Ishikawa (cell line): ENCODE measurements at regions not wholly inside any gene's neighbourhood (a gene's known extent, or its start where the extent isn't known, plus 50 kb on each side); places are given as distances from the start of the nearest gene placed in this dataset.

ENCODE experiments used
- CEBPB ChIP-seq: IDR thresholded peaks from 2 replicates; pipeline ENCODE4 v1.6.1; 2012
- CREB1 ChIP-seq: IDR thresholded peaks from 2 replicates; pipeline ENCODE4 v1.6.1; 2012; ENCODE audit warnings: low read depth
- EP300 ChIP-seq: IDR thresholded peaks from 2 replicates; pipeline ENCODE4 v1.6.1; 2012; ENCODE audit warnings: borderline replicate concordance
- FOXM1 ChIP-seq: IDR thresholded peaks from 2 replicates; pipeline ENCODE4 v1.6.1; 2012; ENCODE audit warnings: low read depth, borderline replicate concordance
- MAX ChIP-seq: IDR thresholded peaks from 2 replicates; pipeline ENCODE4 v1.6.1; 2012
- NFIC ChIP-seq: IDR thresholded peaks from 2 replicates; pipeline ENCODE4 v1.6.1; 2012
- RAD21 ChIP-seq: IDR thresholded peaks from 2 replicates; pipeline ENCODE4 v1.6.1; 2012; ENCODE audit warnings: low read depth
- TAF1 ChIP-seq: IDR thresholded peaks from 2 replicates; pipeline ENCODE4 v1.6.1; 2012; ENCODE audit warnings: low read depth, mild to moderate bottlenecking
- TCF12 ChIP-seq: IDR thresholded peaks from 2 replicates; pipeline ENCODE4 v1.6.1; 2012; ENCODE audit warnings: low read depth
- YY1 ChIP-seq: IDR thresholded peaks from 2 replicates; pipeline ENCODE4 v1.6.1; 2012; ENCODE audit warnings: low read depth
- TF ChIP-seq, protein P1 (sequence below): IDR thresholded peaks from 2 replicates; pipeline ENCODE4 v1.6.1; 2012
- TF ChIP-seq, protein P2 (sequence below): IDR thresholded peaks from 2 replicates; pipeline ENCODE4 v1.6.1; 2012; ENCODE audit warnings: low read depth, mild to moderate bottlenecking

GRCh38 chrX:136936183-136936549, 55.6 kb upstream of the RBMX start:
- TF ChIP-seq TAF1 (no peak), TCF12 (no peak), YY1 (no peak), EP300 (no peak), CREB1 (no peak), RAD21 (no peak), MAX (no peak), NFIC (no peak), CEBPB (no peak), FOXM1 (no peak)
- TF ChIP-seq, protein P1, sequence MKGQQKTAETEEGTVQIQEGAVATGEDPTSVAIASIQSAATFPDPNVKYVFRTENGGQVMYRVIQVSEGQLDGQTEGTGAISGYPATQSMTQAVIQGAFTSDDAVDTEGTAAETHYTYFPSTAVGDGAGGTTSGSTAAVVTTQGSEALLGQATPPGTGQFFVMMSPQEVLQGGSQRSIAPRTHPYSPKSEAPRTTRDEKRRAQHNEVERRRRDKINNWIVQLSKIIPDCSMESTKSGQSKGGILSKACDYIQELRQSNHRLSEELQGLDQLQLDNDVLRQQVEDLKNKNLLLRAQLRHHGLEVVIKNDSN: no peak
- TF ChIP-seq, protein P2, sequence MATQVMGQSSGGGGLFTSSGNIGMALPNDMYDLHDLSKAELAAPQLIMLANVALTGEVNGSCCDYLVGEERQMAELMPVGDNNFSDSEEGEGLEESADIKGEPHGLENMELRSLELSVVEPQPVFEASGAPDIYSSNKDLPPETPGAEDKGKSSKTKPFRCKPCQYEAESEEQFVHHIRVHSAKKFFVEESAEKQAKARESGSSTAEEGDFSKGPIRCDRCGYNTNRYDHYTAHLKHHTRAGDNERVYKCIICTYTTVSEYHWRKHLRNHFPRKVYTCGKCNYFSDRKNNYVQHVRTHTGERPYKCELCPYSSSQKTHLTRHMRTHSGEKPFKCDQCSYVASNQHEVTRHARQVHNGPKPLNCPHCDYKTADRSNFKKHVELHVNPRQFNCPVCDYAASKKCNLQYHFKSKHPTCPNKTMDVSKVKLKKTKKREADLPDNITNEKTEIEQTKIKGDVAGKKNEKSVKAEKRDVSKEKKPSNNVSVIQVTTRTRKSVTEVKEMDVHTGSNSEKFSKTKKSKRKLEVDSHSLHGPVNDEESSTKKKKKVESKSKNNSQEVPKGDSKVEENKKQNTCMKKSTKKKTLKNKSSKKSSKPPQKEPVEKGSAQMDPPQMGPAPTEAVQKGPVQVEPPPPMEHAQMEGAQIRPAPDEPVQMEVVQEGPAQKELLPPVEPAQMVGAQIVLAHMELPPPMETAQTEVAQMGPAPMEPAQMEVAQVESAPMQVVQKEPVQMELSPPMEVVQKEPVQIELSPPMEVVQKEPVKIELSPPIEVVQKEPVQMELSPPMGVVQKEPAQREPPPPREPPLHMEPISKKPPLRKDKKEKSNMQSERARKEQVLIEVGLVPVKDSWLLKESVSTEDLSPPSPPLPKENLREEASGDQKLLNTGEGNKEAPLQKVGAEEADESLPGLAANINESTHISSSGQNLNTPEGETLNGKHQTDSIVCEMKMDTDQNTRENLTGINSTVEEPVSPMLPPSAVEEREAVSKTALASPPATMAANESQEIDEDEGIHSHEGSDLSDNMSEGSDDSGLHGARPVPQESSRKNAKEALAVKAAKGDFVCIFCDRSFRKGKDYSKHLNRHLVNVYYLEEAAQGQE: no peak
